HPDE6-E6E7 (cell line): ENCODE measurements at regions not wholly inside any gene's neighbourhood (a gene's known extent, or its start where the extent isn't known, plus 50 kb on each side); places are given as distances from the start of the nearest gene placed in this dataset.

Experiments
- DNase-seq: peaks from one replicate; pipeline ENCODE4 v3.0.0; 2011; ENCODE audit warnings: missing footprints; ENCODE audit errors: extremely low spot score

- no peak for DNase-seq
These were observed 56.0 kb upstream of the AGTR1 start for GRCh38 chr3:148641722-148642121.

- no peak for DNase-seq
These were observed 55.5 kb upstream of the AGTR1 start for GRCh38 chr3:148642214-148642613.

- no peak for DNase-seq
These were observed 55.1 kb upstream of the AGTR1 start for GRCh38 chr3:148642616-148643015.

- DNase-seq: no peak
These were observed 54.3 kb upstream of the AGTR1 start for GRCh38 chr3:148643389-148643840.

GRCh38 chr3:148646126-148646665 lies 51.5 kb upstream of the AGTR1 start:
- DNase-seq: no peak
